Keratinocyte (primary cell): ENCODE measurements at regions not wholly inside any gene's neighbourhood (a gene's known extent, or its start where the extent isn't known, plus 50 kb on each side); places are given as distances from the start of the nearest gene placed in this dataset.

ENCODE experiments used
- DNase-seq: peaks from one replicate; pipeline ENCODE4 v3.0.0-alpha.2; 2011; ENCODE audit warnings: low read depth, missing footprints, low spot score
- FAIRE-seq: peaks from 2 replicates; lab custom pipeline; 2011; peaks lifted over from hg19 to GRCh38; lab: Jason Lieb, UNC
- H2AFZ ChIP-seq: 2 replicates; pipeline ENCODE4 v1.6.0; 2012; ENCODE audit warnings: low read length, control low read depth, inconsistent platforms; ENCODE audit not compliant: control insufficient read depth
- H3K27ac ChIP-seq: 2 replicates; pipeline ENCODE4 v1.5.1; 2011; ENCODE audit warnings: low read length; ENCODE audit not compliant: control insufficient read depth, insufficient read depth
- H3K27me3 ChIP-seq: 3 replicates; pipeline ENCODE4 v1.6.0; 2011; ENCODE audit warnings: low read length; ENCODE audit not compliant: control insufficient read depth, insufficient read depth; ENCODE audit errors: extremely low read depth
- H3K36me3 ChIP-seq, 2 experiments: 2 replicates in 1 of 2; 3 replicates in 1 of 2; pipeline ENCODE4 v1.5.1; 2011; ENCODE audit warnings: low read length in 2 of 2, mild to moderate bottlenecking in 1 of 2; ENCODE audit not compliant: control insufficient read depth in 2 of 2, insufficient read depth in 2 of 2; ENCODE audit errors: extremely low read depth in 1 of 2
- H3K4me1 ChIP-seq: 3 replicates; pipeline ENCODE4 v1.5.1; 2011; ENCODE audit warnings: low read length; ENCODE audit not compliant: control insufficient read depth, insufficient read depth; ENCODE audit errors: extremely low read depth
- H3K4me2 ChIP-seq: 3 replicates; pipeline ENCODE4 v1.6.0; 2011; ENCODE audit warnings: low read depth, low read length; ENCODE audit not compliant: control insufficient read depth, insufficient read depth; ENCODE audit errors: extremely low read depth
- H3K4me3 ChIP-seq, 3 experiments: fragments of 200-600 bp in 1 of 3; sonication (generic) in 1 of 3; 2 replicates in 2 of 3; 3 replicates in 1 of 3; pipeline ENCODE4 v1.5.1; 2011 to 2016; ENCODE audit warnings: low read length in 3 of 3, mild to moderate bottlenecking in 3 of 3, control low read depth in 2 of 3, inconsistent platforms in 1 of 3, low read depth in 1 of 3, mixed read lengths in 1 of 3, mixed run types in 1 of 3, moderate library complexity in 1 of 3; ENCODE audit not compliant: control insufficient read depth in 2 of 3, insufficient read depth in 2 of 3; ENCODE audit errors: extremely low read depth in 1 of 3
- H3K79me2 ChIP-seq: 2 replicates; pipeline ENCODE4 v1.6.0; 2012; ENCODE audit warnings: low read length; ENCODE audit not compliant: control insufficient read depth, insufficient read depth
- H3K9ac ChIP-seq: 3 replicates; pipeline ENCODE4 v1.6.0; 2011; ENCODE audit warnings: low read length; ENCODE audit not compliant: control insufficient read depth, insufficient read depth; ENCODE audit errors: extremely low read depth
- H3K9me1 ChIP-seq: 3 replicates; pipeline ENCODE4 v1.6.0; 2011; ENCODE audit warnings: low read length; ENCODE audit not compliant: control insufficient read depth, insufficient read depth; ENCODE audit errors: extremely low read depth
- H3K9me3 ChIP-seq: 2 replicates; pipeline ENCODE4 v1.5.1; 2012; ENCODE audit warnings: low read depth, low read length; ENCODE audit not compliant: control insufficient read depth
- H4K20me1 ChIP-seq: 3 replicates; pipeline ENCODE4 v1.6.0; 2011; ENCODE audit warnings: low read length; ENCODE audit not compliant: control insufficient read depth, insufficient read depth; ENCODE audit errors: extremely low read depth
- EZH2 ChIP-seq: IDR thresholded peaks from one replicate; pipeline ENCODE4 v1.6.1; 2012; ENCODE audit warnings: inconsistent platforms, mild to moderate bottlenecking, low read length, moderate library complexity
- dilution Hi-C: fragments of 300-500 bp; cut with MboI; formaldehyde crosslinking; loops from one replicate; pipeline ENCODE4 v1.7.0; 2020; ENCODE audit warnings: low sequenced_read_pairs; ENCODE audit not compliant: extremely low pct_ligation_motif_present
- TF ChIP-seq, protein P1 (sequence below), 3 experiments: IDR thresholded peaks in 1 of 3; conservative IDR thresholded peaks in 1 of 3; optimal IDR thresholded peaks in 1 of 3; 2 replicates in 2 of 3; 3 replicates in 1 of 3; pipeline versions ENCODE3 to v1.5.1; 2011; ENCODE audit warnings: low read length in 3 of 3, mild to moderate bottlenecking in 3 of 3, moderate library complexity in 2 of 3, control low read depth in 1 of 3, inconsistent platforms in 1 of 3; ENCODE audit not compliant: insufficient read depth in 2 of 3; ENCODE audit errors: extremely low read depth in 1 of 3

DNA sequence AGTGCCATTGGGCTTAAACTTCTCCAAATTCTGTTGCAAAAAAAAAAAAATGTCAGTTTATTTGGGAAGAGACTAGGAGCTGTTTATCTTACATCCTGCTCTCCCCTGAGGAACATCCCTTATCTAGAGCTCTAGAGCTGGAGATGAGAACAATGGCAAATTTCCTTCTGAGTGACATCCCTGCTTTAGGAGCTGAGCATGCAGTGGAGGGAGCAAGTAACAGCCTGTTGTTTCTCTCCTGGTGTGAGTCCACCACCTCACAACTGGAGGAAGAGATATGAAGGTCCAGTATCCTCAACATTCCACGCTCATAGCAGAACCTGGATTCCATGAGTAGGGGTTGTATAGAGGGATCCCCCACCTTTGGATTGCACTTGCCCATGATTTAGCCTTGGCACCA lies 676.4 kb downstream of the PCDH18 start:
- no peak for TF ChIP-seq EZH2
- TF ChIP-seq, protein P1, sequence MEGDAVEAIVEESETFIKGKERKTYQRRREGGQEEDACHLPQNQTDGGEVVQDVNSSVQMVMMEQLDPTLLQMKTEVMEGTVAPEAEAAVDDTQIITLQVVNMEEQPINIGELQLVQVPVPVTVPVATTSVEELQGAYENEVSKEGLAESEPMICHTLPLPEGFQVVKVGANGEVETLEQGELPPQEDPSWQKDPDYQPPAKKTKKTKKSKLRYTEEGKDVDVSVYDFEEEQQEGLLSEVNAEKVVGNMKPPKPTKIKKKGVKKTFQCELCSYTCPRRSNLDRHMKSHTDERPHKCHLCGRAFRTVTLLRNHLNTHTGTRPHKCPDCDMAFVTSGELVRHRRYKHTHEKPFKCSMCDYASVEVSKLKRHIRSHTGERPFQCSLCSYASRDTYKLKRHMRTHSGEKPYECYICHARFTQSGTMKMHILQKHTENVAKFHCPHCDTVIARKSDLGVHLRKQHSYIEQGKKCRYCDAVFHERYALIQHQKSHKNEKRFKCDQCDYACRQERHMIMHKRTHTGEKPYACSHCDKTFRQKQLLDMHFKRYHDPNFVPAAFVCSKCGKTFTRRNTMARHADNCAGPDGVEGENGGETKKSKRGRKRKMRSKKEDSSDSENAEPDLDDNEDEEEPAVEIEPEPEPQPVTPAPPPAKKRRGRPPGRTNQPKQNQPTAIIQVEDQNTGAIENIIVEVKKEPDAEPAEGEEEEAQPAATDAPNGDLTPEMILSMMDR (optimal IDR thresholded peaks at IDR 0.05 in 1 of 3, IDR thresholded peaks at IDR 0.05 in 1 of 3, conservative IDR thresholded peaks at IDR 0.05 in 1 of 3; ENCODE audit: extremely low read depth in 1 of 3, insufficient read depth in 2 of 3, low read length in 3 of 3): no peak
- no peaks in the 10 kb centered on the region for H3K36me3 ChIP-seq
- no peaks in the 10 kb centered on the region for H4K20me1 ChIP-seq
- no peaks in the 10 kb centered on the region for H3K9me3 ChIP-seq
- no peaks in the 10 kb centered on the region for H3K4me1 ChIP-seq
- no peaks in the 10 kb centered on the region for H3K27me3 ChIP-seq
- no peaks in the 10 kb centered on the region for H3K9me1 ChIP-seq
- H3K27ac ChIP-seq: no peak overlapping the region
- H3K9ac ChIP-seq: no peak overlapping the region
- no peak for DNase-seq
- no peak overlapping the region for H3K4me3 ChIP-seq
- FAIRE-seq: no peak
- dilution Hi-C loops: loop anchor here (25.0 kb wide), 1 partner anchor 969 kb away; no protein-coding TSS in a partner anchor
- no peak overlapping the region for H2AFZ ChIP-seq
- no peaks in the 10 kb centered on the region for H3K79me2 ChIP-seq
- H3K4me2 ChIP-seq: no peak overlapping the region

DNA sequence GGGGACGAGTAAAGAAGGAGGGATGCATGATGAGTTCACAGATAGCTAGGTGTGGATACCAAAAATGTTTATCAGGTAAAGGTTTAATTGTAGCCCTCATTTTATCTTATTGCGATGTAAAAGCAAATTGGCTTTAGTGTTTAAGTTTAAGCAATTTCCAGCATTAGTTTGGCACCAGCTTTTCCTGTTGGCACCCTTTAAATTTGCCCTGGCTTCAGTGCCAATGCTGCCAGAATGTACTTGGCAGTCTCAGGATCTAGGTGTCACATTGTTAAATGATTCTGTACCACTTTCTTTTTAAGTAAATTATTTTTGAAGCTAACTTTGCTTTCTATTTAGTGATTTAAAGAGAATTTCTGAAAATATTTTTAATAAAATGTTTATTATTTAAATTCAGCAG lies 681.8 kb downstream of the PCDH18 start:
- Histone ChIP-seq H3K79me2 (no peaks in the 10 kb centered on the region), H3K9ac (no peak overlapping the region), H3K4me2 (no peak overlapping the region), H3K27me3 (no peaks in the 10 kb centered on the region), H3K9me1 (no peaks in the 10 kb centered on the region), H4K20me1 (no peaks in the 10 kb centered on the region), H3K36me3 (no peaks in the 10 kb centered on the region), H3K9me3 (peaks cover 2% of the 10 kb centered on the region), H3K27ac (no peak overlapping the region), H3K4me1 (no peaks in the 10 kb centered on the region), H3K4me3 (no peak overlapping the region), H2AFZ (no peak overlapping the region)
- FAIRE-seq (no peak), DNase-seq (no peak)
- TF ChIP-seq, protein P1 (optimal IDR thresholded peaks at IDR 0.05 in 1 of 3, IDR thresholded peaks at IDR 0.05 in 1 of 3, conservative IDR thresholded peaks at IDR 0.05 in 1 of 3; ENCODE audit: extremely low read depth in 1 of 3, insufficient read depth in 2 of 3, low read length in 3 of 3): no peak
- no peak for TF ChIP-seq EZH2
- dilution Hi-C loops: loop anchor here (25.0 kb wide), 1 partner anchor 963 kb away; no protein-coding TSS in a partner anchor
